Spleen (tissue), 11 donors: ENCODE measurements at regions not wholly inside any gene's neighbourhood (a gene's known extent, or its start where the extent isn't known, plus 50 kb on each side); places are given as distances from the start of the nearest gene placed in this dataset.

Experiments
- DNase-seq: peaks from one replicate; pipeline ENCODE4 v3.0.0-alpha.2; 2020
- H3K27ac ChIP-seq, 8 donors: fragments of 200-600 bp; sonication (generic) in 7 of 8; 1 replicate in 4 of 8; 2 replicates in 4 of 8; pipeline versions ENCODE4 v1.5.0 to v1.8.0; 2016 to 2021; ENCODE audit warnings: inconsistent platforms in 4 of 8, mild to moderate bottlenecking in 4 of 8, moderate library complexity in 1 of 8
- H3K27me3 ChIP-seq, 7 donors: fragments of 200-600 bp; sonication (generic) in 6 of 7; replicated peaks in 1 of 7; 1 replicate in 4 of 7; 2 replicates in 3 of 7; pipeline versions ENCODE4 v1.5.0 to v1.8.0; 2016 to 2021; ENCODE audit warnings: inconsistent platforms in 3 of 7, mild to moderate bottlenecking in 1 of 7
- H3K36me3 ChIP-seq, 6 donors: fragments of 200-600 bp; sonication (generic) in 5 of 6; 1 replicate in 4 of 6; 2 replicates in 2 of 6; pipeline versions ENCODE4 v1.5.0 to v1.8.0; 2016 to 2021; ENCODE audit warnings: inconsistent platforms in 2 of 6
- H3K4me1 ChIP-seq, 6 donors: fragments of 200-600 bp; sonication (generic) in 5 of 6; 1 replicate in 3 of 6; 2 replicates in 3 of 6; pipeline versions ENCODE4 v1.5.0 to v1.8.0; 2016 to 2021; ENCODE audit warnings: inconsistent platforms in 3 of 6
- H3K4me3 ChIP-seq, 8 donors: fragments of 200-600 bp; sonication (generic) in 7 of 8; 1 replicate in 4 of 8; 2 replicates in 4 of 8; pipeline versions ENCODE4 v1.5.0 to v1.8.0; 2016 to 2021; ENCODE audit warnings: inconsistent platforms in 4 of 8, mild to moderate bottlenecking in 4 of 8, moderate library complexity in 2 of 8
- H3K9me3 ChIP-seq, 8 donors: fragments of 200-600 bp; sonication (generic) in 7 of 8; 1 replicate in 4 of 8; 2 replicates in 4 of 8; pipeline versions ENCODE4 v1.5.0 to v1.8.0; 2016 to 2021; ENCODE audit warnings: inconsistent platforms in 4 of 8
- CTCF ChIP-seq, 11 experiments: fragments of 200-600 bp in 7 of 11; fragments of 450-650 bp in 4 of 11; sonication (generic) in 4 of 11; IDR thresholded peaks in 8 of 11; conservative IDR thresholded peaks in 3 of 11; 1 replicate in 7 of 11; 2 replicates in 4 of 11; pipeline versions ENCODE4 v1.4.0 to v1.8.0; 2016 to 2021; ENCODE audit warnings: antibody characterized with exemption in 11 of 11, inconsistent platforms in 4 of 11, mild to moderate bottlenecking in 1 of 11
- POLR2A ChIP-seq, 3 donors: fragments of 450-650 bp; IDR thresholded peaks; one replicate each; pipeline ENCODE4 v1.5.1; 2017; ENCODE audit warnings: antibody characterized with exemption in 3 of 3, mild to moderate bottlenecking in 1 of 3
- POLR2AphosphoS5 ChIP-seq, 3 donors: sonication (generic); formaldehyde crosslinking; IDR thresholded peaks; one replicate each; pipeline ENCODE4 v1.5.1; 2017; ENCODE audit warnings: antibody characterized with exemption in 3 of 3
- WGBS, 5 donors: extraction: QIAGEN DNeasy Blood & Tissue Kit in 3 of 5; methylation state at CpG; one replicate each; pipeline versions ENCODE4 v1.1.5 to v1.1.7; 2013 to 2018; 5-methylcytosine and 5-hydroxymethylcytosine counted together
- intact Hi-C: fragments of 100-400 bp; cut with DNase I; formaldehyde crosslinking; loops from one replicate; pipeline ENCODE4 v1.15.0; 2023; ENCODE audit warnings: low total_unique reads
- donor health status: healthy with polysubstance abuse.
- donor health status: DM: no; HTN: no; CAD: no; lungs with moderate emphysema.
- donor health status: DM: no; HTN: no; CAD: no.
- donor health status: Bipolar disorder and iron deficiency.
- donor health status: healthy.
- donor health status: DM: no; HTN: no; CAD: no.
- donor health status: DM: yes; HTN: yes; CAD: no.

DNA sequence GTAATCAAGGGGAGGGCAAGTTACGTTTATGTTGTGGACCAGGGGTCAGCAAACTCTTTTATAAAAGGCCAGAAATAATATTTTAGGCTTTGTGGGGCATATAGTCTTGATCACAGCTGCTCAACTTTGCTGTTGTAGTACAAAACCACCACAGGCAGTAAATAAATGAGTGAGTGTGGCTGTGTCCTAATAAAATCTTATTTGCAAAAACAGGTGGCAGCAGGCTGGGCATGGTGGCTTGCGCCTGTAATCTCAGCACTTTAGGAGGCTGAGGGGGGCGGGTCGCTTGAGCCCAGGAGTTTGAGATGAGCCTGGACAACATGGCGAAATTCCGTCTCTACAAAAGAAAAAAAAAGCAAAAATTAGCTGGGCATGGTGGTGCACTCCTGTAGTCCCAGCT, 57.9 kb upstream of the NUP160 start:
- no peak overlapping the region for H3K27ac ChIP-seq

GRCh38 chr11:47905358-47906059, 57.4 kb upstream of the NUP160 start:
- Histone ChIP-seq H3K4me3 (no peak overlapping the region), H3K4me1 (peaks cover 0 to 35% (median 12%) of the 10 kb centered on the region in 6 donors), H3K27me3 (no peaks in the 10 kb centered on the region), H3K9me3 (no peaks in the 10 kb centered on the region), H3K27ac (no peak overlapping the region), H3K36me3 (no peaks in the 10 kb centered on the region)
- intact Hi-C loops, result no loop called here
- TF ChIP-seq CTCF (IDR thresholded peaks at IDR 0.05 in 8 of 11, conservative IDR thresholded peaks at IDR 0.05 in 3 of 11), result no peak
- no peak for TF ChIP-seq POLR2A (IDR thresholded peaks at IDR 0.05)
- TF ChIP-seq POLR2AphosphoS5 (IDR thresholded peaks at IDR 0.05), result no peak
- 82 to 94% (median 87%) methylated on average over 21 to 22 of the region's 22 CpGs for WGBS, 5 donors
- DNase-seq, result no peak

More for the DNA sequence above, 57.9 kb upstream of the NUP160 start:
- Histone ChIP-seq H3K4me3 (no peak overlapping the region), H3K4me1 (peaks cover 0 to 33% (median 10%) of the 10 kb centered on the region in 6 donors), H3K27me3 (no peaks in the 10 kb centered on the region), H3K36me3 (no peaks in the 10 kb centered on the region), H3K9me3 (no peaks in the 10 kb centered on the region)
- TF ChIP-seq POLR2A (IDR thresholded peaks at IDR 0.05), result no peak
- WGBS, 5 donors, result 89 to 97% (median 93%) methylated on average over 6 of the region's 6 CpGs
- DNase-seq, result no peak
- intact Hi-C loops, result no loop called here

DNA sequence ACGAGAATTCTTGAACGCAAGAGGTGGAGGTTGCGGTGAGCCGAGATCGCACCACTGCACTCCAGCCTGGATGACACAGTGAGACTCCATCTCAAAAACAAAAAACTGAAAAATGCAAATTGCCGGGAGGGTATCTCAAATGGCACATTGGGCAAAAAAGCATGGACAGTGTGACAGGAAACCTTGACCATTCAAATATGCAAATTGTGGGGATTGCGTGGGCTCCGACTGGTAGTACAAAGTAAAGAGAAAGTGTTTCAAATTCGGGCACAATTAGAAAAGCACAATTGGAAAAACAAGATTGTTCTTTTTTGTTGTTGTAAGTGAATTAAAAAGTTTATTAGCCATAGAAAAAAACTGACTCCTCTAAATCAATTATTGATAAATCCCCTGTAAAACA, 56.7 kb upstream of the NUP160 start:
- 84 to 96% (median 94%) methylated on average over 9 of the region's 9 CpGs for WGBS, 5 donors
- Histone ChIP-seq H3K27me3 (no peaks in the 10 kb centered on the region), H3K4me3 (no peak overlapping the region), H3K36me3 (no peaks in the 10 kb centered on the region), H3K4me1 (peaks cover 0 to 40% (median 16%) of the 10 kb centered on the region in 6 donors), H3K27ac (no peak overlapping the region), H3K9me3 (no peaks in the 10 kb centered on the region)
- DNase-seq, result no peak
- TF ChIP-seq POLR2AphosphoS5 (IDR thresholded peaks at IDR 0.05) (no peak), CTCF (IDR thresholded peaks at IDR 0.05 in 8 of 11, conservative IDR thresholded peaks at IDR 0.05 in 3 of 11) (no peak), POLR2A (IDR thresholded peaks at IDR 0.05) (no peak)
- intact Hi-C loops, result no loop called here

GRCh38 chr11:47904048-47904447, 55.9 kb upstream of the NUP160 start:
- H3K27ac ChIP-seq, result no peak overlapping the region
- H3K36me3 ChIP-seq, result no peaks in the 10 kb centered on the region
- no peaks in the 10 kb centered on the region for H3K9me3 ChIP-seq
- 92 to 96% (median 95%) methylated on average over 3 of the region's 3 CpGs for WGBS, 5 donors
- H3K4me1 ChIP-seq, result peaks cover 0 to 43% (median 20%) of the 10 kb centered on the region in 6 donors
- DNase-seq, result no peak
- H3K4me3 ChIP-seq, result no peak overlapping the region
- no peaks in the 10 kb centered on the region for H3K27me3 ChIP-seq
- intact Hi-C loops, result no loop called here
- no peak for TF ChIP-seq POLR2A (IDR thresholded peaks at IDR 0.05)
- TF ChIP-seq CTCF (IDR thresholded peaks at IDR 0.05 in 8 of 11, conservative IDR thresholded peaks at IDR 0.05 in 3 of 11), result no peak
- no peak for TF ChIP-seq POLR2AphosphoS5 (IDR thresholded peaks at IDR 0.05)
